ENCODE measurements at regions not wholly inside any gene's neighbourhood (a gene's known extent, or its start where the extent isn't known, plus 50 kb on each side); places are given as distances from the start of the nearest gene placed in this dataset.

DNA sequence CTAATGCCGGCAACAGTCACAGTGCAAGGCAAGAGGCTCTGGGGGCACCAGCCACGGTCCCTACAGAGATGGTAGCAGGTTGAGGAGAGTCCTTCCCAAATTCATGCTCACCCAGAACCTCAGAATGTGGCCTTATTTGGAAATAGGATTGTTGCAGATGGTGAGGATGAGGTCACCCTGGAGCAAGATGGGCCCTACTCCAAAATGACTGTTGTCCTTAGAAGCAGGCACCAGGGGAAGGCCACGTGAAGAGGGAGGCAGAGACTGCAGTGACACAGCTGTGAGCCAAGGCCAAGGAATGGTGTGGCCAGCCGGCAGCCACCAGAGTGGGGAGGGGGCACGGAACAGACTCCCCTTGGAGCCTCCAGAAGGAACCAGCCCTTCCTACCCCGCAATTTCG, 70.8 kb upstream of the CLDN14 start:
- ATAC-seq (no peak), DNase-seq (no peak)
- Histone ChIP-seq H3K4me3 (no peak overlapping the region), H3K9me3 (no peaks in the 10 kb centered on the region), H3K4me1 (ENCODE audit: low read depth) (no peaks in the 10 kb centered on the region), H3K36me3 (ENCODE audit: low read depth) (no peaks in the 10 kb centered on the region)
- intact Hi-C loops (cut with DNase I, micrococcal nuclease): no loop called here
- TF ChIP-seq, protein P1, sequence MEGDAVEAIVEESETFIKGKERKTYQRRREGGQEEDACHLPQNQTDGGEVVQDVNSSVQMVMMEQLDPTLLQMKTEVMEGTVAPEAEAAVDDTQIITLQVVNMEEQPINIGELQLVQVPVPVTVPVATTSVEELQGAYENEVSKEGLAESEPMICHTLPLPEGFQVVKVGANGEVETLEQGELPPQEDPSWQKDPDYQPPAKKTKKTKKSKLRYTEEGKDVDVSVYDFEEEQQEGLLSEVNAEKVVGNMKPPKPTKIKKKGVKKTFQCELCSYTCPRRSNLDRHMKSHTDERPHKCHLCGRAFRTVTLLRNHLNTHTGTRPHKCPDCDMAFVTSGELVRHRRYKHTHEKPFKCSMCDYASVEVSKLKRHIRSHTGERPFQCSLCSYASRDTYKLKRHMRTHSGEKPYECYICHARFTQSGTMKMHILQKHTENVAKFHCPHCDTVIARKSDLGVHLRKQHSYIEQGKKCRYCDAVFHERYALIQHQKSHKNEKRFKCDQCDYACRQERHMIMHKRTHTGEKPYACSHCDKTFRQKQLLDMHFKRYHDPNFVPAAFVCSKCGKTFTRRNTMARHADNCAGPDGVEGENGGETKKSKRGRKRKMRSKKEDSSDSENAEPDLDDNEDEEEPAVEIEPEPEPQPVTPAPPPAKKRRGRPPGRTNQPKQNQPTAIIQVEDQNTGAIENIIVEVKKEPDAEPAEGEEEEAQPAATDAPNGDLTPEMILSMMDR (IDR thresholded peaks at IDR 0.05): no peak

- Histone ChIP-seq H3K36me3 (ENCODE audit: low read depth) (no peaks in the 10 kb centered on the region), H3K4me3 (no peak overlapping the region), H3K9me3 (no peaks in the 10 kb centered on the region), H3K4me1 (ENCODE audit: low read depth) (no peaks in the 10 kb centered on the region)
- no peak for DNase-seq
- intact Hi-C loops (cut with DNase I, micrococcal nuclease): no loop called here
- no peak for ATAC-seq
- TF ChIP-seq, protein P1 (IDR thresholded peaks at IDR 0.05): no peak
These were observed 71.4 kb upstream of the CLDN14 start for GRCh38 chr21:36551321-36551720.

- intact Hi-C loops (cut with DNase I, micrococcal nuclease): no loop called here
- Histone ChIP-seq H3K4me1 (ENCODE audit: low read depth) (no peaks in the 10 kb centered on the region), H3K9me3 (no peaks in the 10 kb centered on the region), H3K4me3 (no peak overlapping the region), H3K36me3 (ENCODE audit: low read depth) (no peaks in the 10 kb centered on the region)
- ATAC-seq (no peak), DNase-seq (no peak)
- TF ChIP-seq, protein P1 (IDR thresholded peaks at IDR 0.05): no peak
These were observed 72.0 kb upstream of the CLDN14 start for GRCh38 chr21:36551731-36552433.

DNA sequence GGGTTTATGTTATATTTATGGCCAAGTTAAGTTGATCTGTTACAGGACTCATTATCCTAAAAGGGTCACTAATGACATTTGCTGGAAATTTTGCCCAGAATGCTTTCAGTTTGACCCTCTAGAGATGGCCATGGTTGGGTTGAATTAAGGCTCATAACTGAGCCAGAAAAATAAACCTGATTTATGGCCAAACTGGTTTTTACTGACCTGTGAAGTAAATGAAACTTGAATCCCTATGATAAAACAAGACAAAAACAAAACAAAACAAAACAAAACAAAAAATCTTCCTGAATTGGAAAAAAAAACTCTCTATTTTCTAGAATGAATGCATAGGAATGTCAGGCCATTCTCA, 72.5 kb upstream of the CLDN14 start:
- intact Hi-C loops (cut with DNase I, micrococcal nuclease): no loop called here
- Histone ChIP-seq H3K4me3 (no peak overlapping the region), H3K36me3 (ENCODE audit: low read depth) (no peaks in the 10 kb centered on the region), H3K4me1 (ENCODE audit: low read depth) (no peaks in the 10 kb centered on the region), H3K9me3 (no peaks in the 10 kb centered on the region)
- no peak for ATAC-seq
- TF ChIP-seq, protein P1 (IDR thresholded peaks at IDR 0.05): no peak
- no peak for DNase-seq

DNA sequence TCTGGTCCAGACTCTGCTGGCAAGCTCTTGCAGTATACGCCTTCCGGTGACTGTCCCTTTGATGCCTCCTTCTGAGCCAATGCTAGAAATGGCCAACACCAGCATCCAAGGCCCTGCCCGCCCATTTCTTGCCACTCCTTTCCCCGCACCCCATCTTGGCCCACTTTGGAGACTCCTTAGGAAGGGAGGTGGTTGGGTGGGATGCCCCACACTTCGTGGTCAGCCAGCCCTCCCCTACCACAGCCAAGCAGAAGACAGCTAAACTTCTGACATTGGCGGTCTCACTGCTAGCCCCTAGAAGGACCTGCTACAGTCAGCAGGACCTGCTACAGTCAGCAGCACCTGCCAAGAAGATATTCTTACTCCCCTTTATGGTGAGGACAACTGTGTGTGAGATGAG, 73.5 kb upstream of the CLDN14 start:
- Histone ChIP-seq H3K4me3 (no peak overlapping the region), H3K36me3 (ENCODE audit: low read depth) (no peaks in the 10 kb centered on the region), H3K4me1 (ENCODE audit: low read depth) (no peaks in the 10 kb centered on the region), H3K9me3 (no peaks in the 10 kb centered on the region)
- DNase-seq (no peak), ATAC-seq (no peak)
- intact Hi-C loops (cut with DNase I, micrococcal nuclease): no loop called here
- TF ChIP-seq, protein P1 (IDR thresholded peaks at IDR 0.05): no peak
